NCI-H446 (cell line): ENCODE measurements at regions not wholly inside any gene's neighbourhood (a gene's known extent, or its start where the extent isn't known, plus 50 kb on each side); places are given as distances from the start of the nearest gene placed in this dataset.
"Not testable (repeated sequence)": the region's sequence is repeated elsewhere in the genome, so short reads cannot be mapped to it uniquely, and the experiment has no call there.

Source experiments
- DNase-seq, 2 experiments: peaks; one replicate each; lab custom pipeline; 2025; lab: John Stamatoyannopoulos, UW

DNA sequence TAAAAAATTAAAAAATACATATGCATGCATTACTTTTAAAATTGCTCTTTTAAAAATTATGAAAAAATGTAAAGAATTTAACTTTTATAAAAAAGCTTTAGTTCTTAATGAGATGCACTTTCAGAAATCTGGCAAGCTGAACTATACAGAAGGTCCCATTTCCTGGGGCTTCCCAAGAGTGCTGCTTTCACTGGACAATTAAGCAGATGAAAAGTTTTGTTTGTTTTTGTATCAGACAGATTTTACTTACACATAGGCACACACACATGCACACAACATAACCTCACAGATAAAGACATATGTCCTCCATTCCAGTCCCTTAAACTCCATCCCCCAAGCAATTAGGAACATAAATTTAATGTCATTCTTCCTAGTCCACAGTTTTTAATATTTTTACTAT, 402.3 kb upstream of the ASIC2 start:
- DNase-seq, result no peak

DNA sequence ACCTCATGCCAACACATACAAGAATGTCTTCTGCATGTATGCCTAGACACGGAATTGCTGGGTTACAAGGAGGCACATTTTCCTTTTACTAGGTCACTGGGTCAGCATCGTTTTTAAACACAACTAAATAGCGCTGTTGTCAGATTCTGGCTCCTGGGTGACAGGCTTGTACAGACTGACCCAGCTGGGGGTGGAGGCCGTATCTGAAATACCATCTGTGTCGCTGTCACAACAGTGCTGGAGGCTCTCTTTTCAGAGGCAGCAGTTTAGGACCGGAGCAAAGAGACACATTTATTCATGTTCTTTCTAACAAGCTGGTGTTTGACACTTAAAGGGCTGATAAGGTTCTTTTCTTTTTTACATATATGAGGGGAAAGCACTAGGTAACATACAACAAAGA, 403.0 kb upstream of the ASIC2 start:
- DNase-seq, result no peak

GRCh38 chr17:33697557-33697956, 404.5 kb upstream of the ASIC2 start:
- DNase-seq, result no peak

DNA sequence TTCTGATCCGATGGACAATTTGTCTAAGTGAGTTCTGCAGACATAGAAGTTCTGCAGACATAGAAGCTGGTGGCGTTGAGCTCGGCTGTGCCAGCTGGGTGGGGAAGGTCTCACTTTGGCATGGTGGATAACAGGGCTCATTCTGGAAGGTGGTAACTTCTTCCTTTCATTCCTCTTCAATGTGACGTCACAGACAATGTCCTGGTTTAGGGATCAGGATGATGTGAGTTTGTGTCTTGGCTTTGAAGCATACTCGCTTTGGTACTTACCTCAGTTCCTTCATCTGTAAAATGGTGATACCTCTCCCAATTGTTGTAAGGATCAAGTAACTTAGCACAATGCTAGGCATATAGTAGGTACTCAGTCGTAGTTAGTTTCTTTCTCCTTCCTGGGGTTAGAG, 408.8 kb upstream of the ASIC2 start:
- DNase-seq, result no peak

- DNase-seq, result no peak
Observed at GRCh38 chr17:33704856-33705255, 411.8 kb upstream of the ASIC2 start.

DNA sequence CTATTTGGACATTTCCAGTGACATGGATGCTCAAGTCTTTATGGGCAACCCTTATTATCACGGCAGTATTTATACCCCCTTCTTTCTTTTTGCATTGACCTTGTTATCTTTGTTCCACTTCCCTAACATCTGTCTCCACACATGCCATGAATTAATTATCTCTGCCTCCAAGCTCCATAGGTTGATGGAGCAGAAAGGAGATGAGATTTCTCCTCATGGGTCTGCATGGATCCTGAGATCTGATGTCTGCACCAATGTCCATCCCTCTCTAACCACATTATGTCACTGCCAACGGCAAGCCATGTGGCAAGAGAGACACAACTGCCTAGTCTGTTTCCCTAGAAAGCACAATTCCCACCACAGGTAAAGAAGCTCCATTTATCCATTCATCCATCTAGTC, 416.8 kb upstream of the ASIC2 start:
- DNase-seq, result no peak

GRCh38 chr17:33712120-33712519, 419.0 kb upstream of the ASIC2 start:
- DNase-seq, result no peak

- no peak for DNase-seq
Observed at GRCh38 chr17:33716957-33717356, 423.9 kb upstream of the ASIC2 start.

GRCh38 chr17:33723736-33724135, 430.6 kb upstream of the ASIC2 start:
- not testable (repeated sequence) for DNase-seq

DNA sequence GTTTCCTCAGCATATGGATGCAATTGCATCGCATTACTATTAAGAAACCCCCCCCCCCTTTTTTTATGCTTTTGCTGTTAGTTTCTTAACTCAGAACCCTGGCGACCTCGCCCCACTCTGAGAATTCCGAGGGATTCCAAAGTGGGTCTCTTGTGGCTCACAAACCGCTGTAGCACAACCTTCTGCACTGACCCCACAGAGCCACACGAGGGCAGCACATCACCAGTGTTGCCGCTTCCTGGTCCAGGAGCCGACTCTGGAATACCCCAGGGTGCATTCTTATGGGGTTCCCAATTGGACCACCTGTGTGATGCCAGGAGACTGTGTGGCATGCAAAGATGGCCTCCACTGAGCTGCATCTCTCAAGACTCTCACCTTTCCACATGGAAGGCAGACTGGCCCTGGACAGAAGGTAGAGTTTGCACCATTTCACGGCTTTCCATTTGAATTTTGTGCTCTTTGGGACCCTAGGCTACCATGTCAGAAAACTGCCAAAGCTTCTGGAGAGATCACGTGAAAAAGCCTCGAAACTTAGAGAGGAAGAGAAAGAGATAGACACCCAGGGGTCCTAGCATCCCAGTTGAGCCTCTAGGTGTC, 432.7 kb upstream of the ASIC2 start:
- peak in 1 of 2 experiments; percentile 32 for DNase-seq

GRCh38 chr17:33730131-33730530, 437.0 kb upstream of the ASIC2 start:
- DNase-seq, result no peak

DNA sequence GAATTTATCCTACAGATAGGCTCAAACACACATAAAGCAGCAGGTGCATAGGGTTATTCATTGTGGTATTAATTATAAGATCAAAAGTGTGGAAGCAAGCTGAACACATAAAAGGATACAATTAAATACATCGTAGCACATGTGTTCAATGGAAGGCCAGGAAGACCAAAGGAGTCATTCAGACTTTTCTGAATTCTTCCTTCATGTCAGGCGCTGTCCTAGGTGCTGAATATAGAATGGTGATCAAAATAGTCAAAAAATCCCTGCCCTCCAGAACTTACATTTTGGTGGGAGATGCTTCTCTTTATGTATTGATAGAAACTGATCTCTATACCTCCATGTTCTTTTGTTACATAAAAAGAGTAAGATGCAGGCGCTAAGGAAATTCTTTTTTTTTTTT, 439.0 kb upstream of the ASIC2 start:
- no peak for DNase-seq

DNA sequence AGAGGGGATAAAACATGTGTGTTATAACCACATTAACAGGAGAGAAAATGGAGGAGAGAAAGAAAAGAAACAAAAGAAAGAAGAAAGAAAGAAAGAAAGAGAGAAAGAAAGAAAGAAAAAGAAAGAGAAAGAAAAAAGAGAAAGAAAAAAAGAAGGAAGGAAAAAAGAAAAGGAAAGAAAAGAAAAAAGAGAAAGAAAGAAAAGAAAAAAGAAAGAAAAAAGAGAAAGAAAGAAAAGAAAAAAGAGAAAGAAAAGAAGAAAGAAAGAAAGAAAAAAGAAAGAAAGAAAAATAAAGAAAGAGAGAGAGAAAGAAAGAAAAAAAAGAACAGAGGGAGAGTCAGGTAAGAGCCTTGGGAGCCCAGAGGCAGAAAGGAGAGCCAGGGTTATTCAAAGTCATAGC, 446.6 kb upstream of the ASIC2 start:
- DNase-seq, result no peak

- DNase-seq, result no peak
Observed at GRCh38 chr17:33745047-33745760, 452.1 kb upstream of the ASIC2 start.

DNA sequence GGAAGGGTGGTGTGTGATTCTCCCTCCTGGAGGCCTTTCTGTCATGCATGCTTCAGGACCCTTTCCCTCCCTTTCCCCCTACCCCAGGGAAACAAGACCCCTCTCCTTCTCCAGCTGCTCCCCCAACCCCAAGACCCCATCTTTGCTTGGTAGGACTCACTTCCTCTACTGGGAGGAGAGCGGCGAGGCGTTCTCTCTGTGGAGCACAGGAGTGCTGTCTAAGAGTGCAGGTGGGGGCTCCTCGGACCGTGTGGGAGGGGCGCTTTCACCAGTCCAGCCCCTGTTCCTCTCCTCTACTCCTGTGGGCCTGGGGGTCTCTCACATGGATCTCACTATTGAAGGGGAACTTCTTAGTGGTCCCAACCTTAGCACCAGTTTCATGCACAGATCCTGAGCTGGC, 456.1 kb upstream of the ASIC2 start:
- no peak for DNase-seq

DNA sequence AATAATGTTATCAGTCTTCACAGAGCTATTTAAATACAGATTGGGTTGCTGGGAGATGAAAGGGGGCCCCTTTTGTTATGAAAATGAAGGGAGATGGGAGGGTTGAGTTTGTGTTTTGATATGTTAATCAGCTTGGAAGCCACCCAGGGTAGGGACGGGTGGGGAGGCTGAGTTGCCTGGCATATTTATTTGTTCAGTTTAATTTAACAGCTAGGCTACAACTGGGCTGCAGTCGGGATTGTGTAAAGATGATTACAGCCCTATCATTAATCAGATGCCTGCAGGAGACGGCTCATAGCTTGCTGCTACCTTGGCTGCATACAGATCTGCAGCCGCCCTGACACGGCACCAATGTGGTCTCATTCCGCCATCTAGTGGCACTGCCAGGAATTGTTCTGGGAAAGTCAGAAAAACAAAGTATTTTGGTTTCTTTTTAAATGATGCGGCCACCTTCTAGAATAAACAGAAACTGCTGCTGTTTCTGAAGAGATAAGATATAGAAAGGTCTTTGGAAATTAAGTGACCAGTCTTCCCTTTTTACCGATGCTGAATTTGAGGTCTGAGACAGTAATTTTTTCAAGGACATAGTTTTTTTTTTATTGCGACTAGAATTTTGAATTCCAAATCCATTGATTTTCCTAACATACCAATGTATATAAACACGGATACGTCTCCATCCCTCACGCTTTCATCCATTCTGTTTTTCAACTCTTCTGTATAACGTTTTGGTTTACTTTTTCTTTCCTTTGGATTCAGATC, 458.0 kb upstream of the ASIC2 start:
- DNase-seq, result peak in 1 of 2 experiments; percentile 60

DNA sequence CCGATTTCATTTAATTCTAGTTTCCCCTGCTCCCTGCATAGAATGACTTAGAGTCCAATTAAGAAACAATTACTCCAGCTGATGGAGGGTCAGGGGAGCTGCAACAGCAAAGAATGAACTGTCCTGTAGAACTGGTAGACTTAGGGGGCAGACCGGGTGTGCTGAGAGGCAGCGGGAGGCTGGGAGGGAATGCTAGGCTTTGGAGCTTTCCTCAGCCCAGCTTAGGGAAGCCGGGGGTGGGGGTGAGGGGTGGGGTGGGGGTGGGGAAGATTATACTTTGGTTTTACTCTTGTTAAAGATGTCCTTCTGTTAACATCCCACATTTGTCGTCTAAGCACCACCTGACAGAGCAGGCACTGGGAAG, 458.6 kb upstream of the ASIC2 start:
- no peak for DNase-seq

GRCh38 chr17:33753452-33753851, 460.4 kb upstream of the ASIC2 start:
- DNase-seq, result no peak

- DNase-seq, result no peak
Observed at GRCh38 chr17:33756021-33756420, 462.9 kb upstream of the ASIC2 start.

DNA sequence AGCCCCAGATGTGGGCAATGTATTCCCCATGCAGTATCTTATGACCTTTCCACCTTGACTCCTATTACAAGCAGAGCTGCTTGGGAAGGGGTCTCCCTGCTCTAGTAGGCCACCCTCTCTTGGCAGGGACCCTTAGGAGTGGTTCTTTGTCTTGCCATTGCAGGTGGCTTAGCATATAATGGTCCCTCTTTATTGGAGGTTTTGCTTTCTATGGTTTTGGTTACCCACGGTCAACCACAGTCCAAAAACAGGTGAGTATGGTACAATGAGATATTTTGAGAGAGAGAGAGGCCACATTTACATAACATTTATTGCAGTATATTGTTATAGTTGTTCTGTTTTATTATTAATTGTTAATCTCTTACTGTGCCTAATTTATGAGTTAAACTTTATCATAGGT, 472.8 kb upstream of the ASIC2 start:
- DNase-seq, result no peak

GRCh38 chr17:33766721-33767120, 473.6 kb upstream of the ASIC2 start:
- no peak for DNase-seq

- DNase-seq, result no peak
Observed at GRCh38 chr17:33769066-33769465, 476.0 kb upstream of the ASIC2 start.

- DNase-seq, result no peak
Observed at GRCh38 chr17:33776304-33776703, 478.8 kb upstream of the CCL2 start.
